ENCODE measurements at regions not wholly inside any gene's neighbourhood (a gene's known extent, or its start where the extent isn't known, plus 50 kb on each side); places are given as distances from the start of the nearest gene placed in this dataset.
"Not testable (repeated sequence)": the region's sequence is repeated elsewhere in the genome, so short reads cannot be mapped to it uniquely, and the experiment has no call there.

GRCh38 chr16:59881376-59881775 lies 1147.3 kb upstream of the GOT2 start:
- no peak for DNase-seq (ENCODE audit: low spot score)

GRCh38 chr16:59880611-59881010 lies 1146.5 kb upstream of the GOT2 start:
- no peak for DNase-seq (ENCODE audit: low spot score)

GRCh38 chr16:59878999-59879398 lies 1144.9 kb upstream of the GOT2 start:
- DNase-seq (ENCODE audit: low spot score): peak; percentile 14

DNA sequence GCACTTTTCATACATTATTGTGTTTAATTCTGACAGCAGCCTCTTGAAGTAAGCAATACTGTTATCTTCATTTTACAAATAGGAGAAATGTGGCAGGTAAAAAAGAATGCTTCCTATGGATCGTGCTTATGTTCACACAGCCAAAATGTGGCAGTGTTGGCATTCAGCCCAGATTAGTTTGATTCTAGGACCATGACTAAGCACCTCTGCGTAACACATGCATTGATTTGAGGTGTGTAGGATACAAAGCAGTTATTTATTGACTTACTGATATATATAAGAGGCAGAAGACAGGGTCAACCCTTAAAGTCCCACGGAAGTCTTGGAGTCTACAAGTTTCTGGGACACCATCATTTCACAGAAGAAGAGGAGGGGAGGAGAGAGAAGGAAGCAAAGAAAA lies 1144.4 kb upstream of the GOT2 start:
- DNase-seq (ENCODE audit: low spot score): peak; percentile 44

GRCh38 chr16:59864981-59865666 lies 1131.0 kb upstream of the GOT2 start:
- no peak for DNase-seq (ENCODE audit: low spot score)

DNA sequence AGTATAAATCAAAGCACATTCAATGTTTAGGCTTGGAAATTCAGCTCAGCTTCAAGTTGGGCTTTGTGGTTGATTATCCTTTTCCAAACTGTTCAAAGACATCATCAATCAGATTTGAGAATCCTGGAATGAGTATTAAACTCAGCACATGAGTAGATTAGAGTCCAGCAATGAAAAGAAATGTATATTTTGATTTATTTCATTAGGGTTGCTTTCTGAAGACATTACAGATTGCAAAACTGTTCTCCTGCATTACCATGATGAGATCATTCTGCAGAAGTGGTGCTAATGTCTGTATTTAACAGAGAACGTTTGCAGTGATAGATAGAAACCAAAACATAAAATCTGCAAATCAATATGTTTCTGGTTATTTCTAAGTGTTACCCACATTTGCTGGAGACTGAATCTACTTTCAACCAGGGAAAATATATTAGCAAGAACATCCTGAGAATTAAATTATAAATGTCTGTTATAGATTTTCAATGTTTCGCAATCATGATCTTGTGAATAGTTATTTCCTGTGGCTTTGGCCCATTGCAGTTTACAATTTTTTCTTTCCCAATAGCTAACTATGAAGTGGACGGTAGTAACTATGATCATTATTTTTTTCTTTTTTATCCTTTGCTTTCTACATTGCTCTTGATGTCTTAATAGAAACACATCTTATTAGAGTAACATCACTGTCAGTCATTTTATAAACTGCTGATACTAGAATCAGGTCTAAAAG lies 1125.7 kb upstream of the GOT2 start:
- no peak for DNase-seq (ENCODE audit: low spot score)

GRCh38 chr16:59854846-59855439 lies 1120.8 kb upstream of the GOT2 start:
- no peak for DNase-seq (ENCODE audit: low spot score)

GRCh38 chr16:59849716-59850115 lies 1115.6 kb upstream of the GOT2 start:
- no peak for DNase-seq (ENCODE audit: low spot score)

GRCh38 chr16:59848296-59848695 lies 1114.2 kb upstream of the GOT2 start:
- no peak for DNase-seq (ENCODE audit: low spot score)

- no peak for DNase-seq (ENCODE audit: low spot score)
Observed at GRCh38 chr16:59840169-59840568, 1106.1 kb upstream of the GOT2 start.

DNA sequence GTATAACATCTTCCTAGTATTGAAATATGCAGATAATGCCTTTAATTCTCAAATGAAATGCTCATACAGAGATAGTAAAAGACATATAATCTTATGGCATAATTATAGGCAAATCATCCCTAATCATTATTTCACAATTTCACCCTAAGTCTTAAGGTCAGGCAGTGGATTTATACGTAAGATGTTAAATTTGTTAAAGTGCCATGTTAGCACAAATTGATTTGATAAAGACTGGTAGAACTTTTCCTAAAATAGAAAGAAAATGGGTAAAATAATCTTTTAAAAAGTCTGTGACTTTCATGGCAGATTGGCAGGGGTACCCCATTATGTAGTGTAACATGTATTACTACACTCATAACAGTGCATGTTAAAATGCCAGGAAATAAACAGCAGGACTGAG lies 1092.7 kb upstream of the GOT2 start:
- DNase-seq (ENCODE audit: low spot score): no peak

- DNase-seq (ENCODE audit: low spot score): not testable (repeated sequence)
Observed at GRCh38 chr16:59809488-59809887, 1075.4 kb upstream of the GOT2 start.

- DNase-seq (ENCODE audit: low spot score): no peak
Observed at GRCh38 chr16:59783191-59783590, 1049.1 kb upstream of the GOT2 start.

DNA sequence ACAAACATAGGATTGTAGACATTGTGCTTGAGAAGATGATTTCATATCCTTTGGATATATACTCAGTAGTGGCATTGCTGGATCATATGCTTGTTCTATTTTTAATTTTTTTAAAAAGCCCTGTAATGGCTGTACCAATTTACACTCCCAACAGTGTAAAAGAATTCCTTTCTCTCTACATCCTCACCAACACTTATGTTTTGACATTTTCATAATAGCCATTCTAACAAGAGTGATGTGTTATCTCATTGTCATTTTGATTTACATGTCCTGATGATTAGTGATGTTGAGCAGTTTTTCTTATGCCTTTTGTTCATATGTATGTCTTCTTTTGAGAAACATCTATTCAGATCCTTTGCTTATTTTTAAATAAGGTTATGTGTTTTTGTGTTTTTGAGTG lies 1039.2 kb upstream of the GOT2 start:
- DNase-seq (ENCODE audit: low spot score): no peak

DNA sequence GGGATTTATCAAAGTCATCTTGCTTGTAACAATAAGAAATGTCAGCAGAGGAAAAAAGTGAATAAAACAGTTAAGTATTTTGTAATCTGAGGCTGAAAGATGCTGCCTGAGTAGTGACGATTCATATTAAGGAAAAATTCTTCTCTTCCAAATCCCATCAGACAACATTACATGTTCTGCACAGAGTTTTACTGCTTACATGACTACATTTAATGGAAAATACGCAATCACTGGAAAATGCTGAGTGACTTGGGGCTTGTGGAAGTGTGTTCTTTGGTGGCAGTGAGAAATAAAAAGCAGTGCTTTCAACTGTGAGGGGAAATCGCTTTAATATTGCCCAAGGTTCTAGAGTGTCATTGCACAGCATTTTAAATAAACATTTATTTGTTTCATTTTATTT lies 1025.2 kb upstream of the GOT2 start:
- DNase-seq (ENCODE audit: low spot score): no peak

DNA sequence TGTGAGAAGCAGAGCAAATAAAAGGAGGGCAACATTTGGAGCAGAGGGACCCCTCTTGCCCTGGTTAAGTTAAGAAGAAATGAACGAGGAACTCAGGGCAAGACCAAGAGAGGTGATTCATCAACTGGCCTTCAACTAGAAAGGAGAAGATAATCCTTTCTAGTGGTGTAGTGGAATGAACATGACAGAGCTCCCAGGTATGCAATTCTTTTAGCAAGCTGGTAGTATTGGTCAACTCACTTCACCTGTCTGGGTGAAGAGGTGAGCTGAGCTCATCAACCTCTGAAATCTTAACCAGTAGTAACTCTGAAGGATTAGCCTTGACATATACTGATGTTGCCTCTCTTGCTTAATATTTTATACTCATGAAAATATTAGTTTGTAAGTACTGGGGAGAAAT lies 1024.7 kb upstream of the GOT2 start:
- DNase-seq (ENCODE audit: low spot score): no peak

DNA sequence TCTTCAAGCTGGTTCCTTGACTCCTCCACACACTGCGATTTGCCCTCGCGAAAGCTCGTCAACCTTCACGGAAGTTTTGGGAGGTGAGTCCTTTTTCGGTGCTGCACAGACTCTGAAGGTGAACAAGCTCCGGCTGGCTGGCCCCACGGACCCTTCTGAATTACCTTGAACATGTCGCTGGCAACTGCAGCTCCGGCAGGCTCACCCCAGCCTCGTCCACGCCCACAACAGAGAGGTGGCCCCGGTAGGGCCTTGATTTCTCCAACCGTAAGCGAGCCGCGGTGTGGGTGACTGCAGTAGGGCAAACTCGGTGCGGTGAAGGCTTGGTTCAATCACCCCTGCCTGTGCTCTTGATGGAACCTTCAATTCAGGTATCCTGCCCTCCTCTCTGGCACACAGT lies 1020.7 kb upstream of the GOT2 start:
- DNase-seq (ENCODE audit: low spot score): no peak

DNA sequence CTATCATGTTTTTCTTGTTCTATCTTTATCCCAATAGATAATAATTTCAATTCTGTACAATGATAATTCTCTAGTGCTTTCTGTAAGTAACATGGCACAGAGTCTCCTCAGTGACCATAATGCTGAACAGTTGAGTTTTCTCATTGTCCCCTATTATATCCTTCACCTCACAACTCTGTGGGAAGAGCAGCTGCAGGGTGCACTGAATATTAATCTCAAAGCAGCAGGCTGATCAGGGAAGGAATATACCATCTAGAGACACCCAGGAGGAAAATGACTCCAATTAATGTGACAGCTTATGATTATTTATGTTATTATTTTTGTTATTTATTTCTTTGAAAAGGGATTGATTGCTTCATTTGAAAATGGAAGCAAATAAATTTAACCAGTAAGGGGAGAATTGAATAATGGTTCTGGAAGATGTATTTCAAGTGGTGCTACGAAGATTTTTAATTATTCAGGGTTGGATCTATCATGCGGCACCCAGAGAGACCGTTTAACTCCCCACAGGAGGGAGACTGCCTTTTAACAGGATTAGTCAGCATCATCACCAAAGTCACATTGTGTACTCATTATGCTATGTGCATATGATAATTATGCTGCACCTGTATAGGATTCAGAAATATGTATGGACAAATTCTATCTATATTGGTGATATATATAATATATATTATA lies 1015.7 kb upstream of the GOT2 start:
- no peak for DNase-seq (ENCODE audit: low spot score)

DNA sequence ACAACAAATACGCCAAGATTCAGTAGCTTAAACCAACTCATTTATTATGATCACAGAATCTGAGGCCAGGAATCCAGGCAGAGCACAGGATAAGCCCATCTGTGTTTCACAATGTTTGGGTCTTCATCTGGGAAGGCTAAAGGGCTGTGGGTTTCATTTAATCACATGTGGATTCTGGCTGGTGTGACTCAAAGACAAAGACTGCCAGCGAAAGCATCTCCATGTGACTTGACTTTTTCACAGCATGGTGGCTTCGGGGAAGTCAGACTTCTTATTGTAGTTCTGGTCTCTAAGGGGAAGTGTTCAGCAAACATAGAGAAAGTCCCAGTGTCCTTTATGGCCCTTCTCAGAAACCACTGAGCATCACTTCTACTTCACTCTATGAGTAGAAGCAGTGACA lies 1014.4 kb upstream of the GOT2 start:
- DNase-seq (ENCODE audit: low spot score): no peak

DNA sequence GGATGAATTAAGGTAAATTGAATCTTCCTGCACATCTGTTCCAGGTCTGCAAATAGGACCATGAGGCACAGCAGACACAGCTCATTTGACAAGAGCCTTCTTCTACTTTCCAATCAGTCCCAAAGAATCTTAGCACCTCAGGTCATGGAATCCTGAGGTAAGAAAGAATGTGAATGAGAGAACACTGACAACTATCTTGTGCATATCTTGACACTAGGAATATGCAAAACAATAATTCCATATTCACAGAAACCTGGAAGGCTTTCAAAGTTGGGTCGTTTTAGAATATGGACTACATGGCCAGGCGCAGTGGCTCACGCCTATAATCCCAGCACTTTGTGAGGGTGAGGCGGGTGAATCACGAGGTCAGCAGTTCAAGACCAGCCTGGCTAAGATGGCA lies 1009.4 kb upstream of the GOT2 start:
- no peak for DNase-seq (ENCODE audit: low spot score)

DNA sequence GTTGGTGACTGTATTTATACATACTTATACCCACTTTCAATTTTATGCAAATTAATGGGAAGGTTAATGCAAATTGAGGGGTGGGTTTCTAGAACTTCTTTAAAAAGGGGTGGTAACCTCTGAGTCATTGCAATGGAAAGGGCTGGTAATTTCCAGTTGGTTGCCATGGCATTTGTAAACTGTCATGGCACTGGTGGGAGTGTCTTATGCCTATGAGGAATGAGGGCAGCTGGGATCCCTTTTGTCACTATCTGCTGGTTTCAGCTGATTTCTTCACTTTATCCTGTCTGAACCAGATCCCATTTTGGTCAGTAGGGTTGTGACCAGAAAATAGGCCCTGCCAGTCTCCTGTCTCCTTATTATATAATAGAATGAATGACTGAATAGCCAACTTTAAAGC lies 1006.7 kb upstream of the GOT2 start:
- no peak for DNase-seq (ENCODE audit: low spot score)

DNA sequence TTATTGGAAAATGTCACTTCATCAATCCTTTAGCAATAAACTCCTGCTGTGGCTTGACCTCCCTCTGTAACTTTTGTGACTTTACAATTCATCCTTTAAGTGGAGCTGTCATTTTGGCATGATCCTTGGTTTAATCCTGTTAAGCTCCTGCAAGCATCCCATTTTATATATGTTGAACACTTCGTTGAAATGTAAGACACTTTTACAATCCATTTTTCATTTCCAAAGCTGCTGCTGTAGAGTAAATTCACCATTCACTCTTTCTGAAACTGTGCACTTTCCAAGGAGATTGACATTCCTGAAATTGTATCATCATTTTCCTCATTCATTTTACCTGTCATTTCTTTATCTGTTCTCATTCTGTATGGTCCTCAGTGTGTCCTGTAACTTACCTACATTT lies 1003.2 kb upstream of the GOT2 start:
- DNase-seq (ENCODE audit: low spot score): no peak

DNA sequence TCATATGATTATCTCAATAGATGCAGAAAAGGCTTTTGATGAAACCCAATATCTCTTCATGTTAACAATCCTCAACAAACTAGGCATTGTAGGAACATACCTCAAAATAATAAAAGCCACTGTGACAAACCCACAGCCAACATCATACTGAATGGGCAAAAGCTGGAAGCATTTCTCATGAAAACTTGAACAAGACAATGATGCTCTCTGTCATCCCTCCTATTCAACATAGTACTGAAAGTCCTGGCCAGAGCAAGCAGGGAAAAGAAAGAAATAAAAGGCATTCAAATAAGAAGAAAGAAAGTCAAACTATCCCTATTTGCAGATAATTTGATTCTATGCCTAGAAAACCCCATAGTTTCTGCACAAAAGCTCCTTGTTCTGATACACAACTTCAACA lies 999.2 kb upstream of the GOT2 start:
- no peak for DNase-seq (ENCODE audit: low spot score)

Measured in A172 (cell line).